NCI-H1417 (cell line): ENCODE measurements at regions not wholly inside any gene's neighbourhood (a gene's known extent, or its start where the extent isn't known, plus 50 kb on each side); places are given as distances from the start of the nearest gene placed in this dataset.

Experiments
- DNase-seq, 3 experiments: peaks; one replicate each; lab custom pipeline; 2025; lab: John Stamatoyannopoulos, UW

DNA sequence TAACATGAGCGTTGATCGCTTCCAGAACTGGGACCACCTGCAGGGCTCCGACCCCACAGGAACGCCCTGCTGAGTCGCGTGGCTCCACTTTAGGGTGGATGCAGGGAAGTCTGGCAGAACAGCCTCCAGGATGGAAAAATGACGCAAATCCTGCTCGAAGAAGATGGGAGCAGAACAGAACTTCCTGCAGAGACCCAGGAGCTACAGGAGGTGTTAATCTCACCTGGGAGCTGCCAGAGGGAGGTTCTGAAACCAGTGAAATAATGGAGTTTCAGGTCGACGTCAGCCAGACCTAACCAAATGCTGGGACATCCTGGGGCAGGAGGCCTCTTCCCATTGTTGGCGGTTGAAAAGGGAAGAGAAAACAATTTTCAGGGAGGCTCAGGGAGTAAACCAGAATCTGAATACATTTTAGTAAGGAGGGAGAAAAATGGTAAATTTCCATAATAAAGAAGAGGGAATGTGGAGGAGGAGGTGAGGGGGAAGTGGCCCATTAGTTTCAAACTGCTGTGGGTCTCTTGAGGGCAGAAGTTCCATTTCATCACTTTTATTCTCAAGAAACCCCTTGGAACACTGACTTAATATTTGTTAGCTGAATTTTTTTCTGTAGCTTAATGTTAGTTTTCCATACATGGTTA lies 558.4 kb upstream of the CDH4 start:
- DNase-seq, result no peak

DNA sequence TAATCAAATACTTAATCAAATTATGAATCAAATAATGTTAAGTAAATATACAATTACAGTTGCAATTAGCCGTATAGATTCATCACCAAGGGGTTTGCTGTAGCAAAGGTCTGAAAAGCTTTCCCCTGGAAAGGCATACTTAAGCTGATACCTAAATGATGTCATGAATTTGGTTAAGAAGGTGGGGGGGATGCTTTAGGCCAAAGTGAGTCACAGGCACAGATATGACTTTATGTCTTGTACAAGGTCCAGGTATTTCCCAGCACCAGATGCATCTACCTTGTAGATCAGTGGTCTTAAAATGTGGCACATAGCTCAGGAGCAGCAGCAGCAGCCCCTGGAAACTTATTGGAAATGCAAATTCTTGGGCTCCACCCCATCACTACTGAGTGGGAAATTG lies 557.3 kb upstream of the CDH4 start:
- DNase-seq, result peak in 1 of 3 experiments; percentile 14

GRCh38 chr20:60695226-60696000 lies 556.6 kb upstream of the CDH4 start:
- DNase-seq, result no peak

GRCh38 chr20:60697252-60697651 lies 554.8 kb upstream of the CDH4 start:
- DNase-seq, result no peak

GRCh38 chr20:60700728-60701127 lies 551.3 kb upstream of the CDH4 start:
- no peak for DNase-seq

GRCh38 chr20:60704147-60704546 lies 547.9 kb upstream of the CDH4 start:
- DNase-seq, result no peak

DNA sequence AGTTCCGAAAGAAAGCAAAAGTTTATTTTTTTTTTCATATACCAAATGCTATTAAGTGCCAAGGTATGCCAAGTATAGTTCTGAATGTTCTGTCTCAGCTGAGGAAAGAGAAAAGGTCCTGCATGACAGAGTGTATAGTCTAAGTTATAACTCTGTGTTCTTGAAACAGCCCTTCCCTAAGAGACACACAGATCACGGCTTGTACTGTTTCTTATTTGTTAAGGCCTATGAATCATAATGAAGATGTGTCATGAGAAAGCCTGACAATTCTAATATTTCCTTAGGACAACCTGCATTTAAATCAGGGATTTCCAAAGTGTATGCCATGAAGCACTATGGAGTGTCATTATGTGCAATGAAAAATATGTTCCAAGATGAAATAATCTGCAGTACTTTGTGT lies 538.7 kb upstream of the CDH4 start:
- DNase-seq, result no peak

- DNase-seq, result no peak
Measured at GRCh38 chr20:60715172-60715571, 536.9 kb upstream of the CDH4 start.

GRCh38 chr20:60718743-60719480 lies 533.1 kb upstream of the CDH4 start:
- peak; percentile 70 to 100 (median 83) for DNase-seq

GRCh38 chr20:60725311-60725906 lies 526.7 kb upstream of the CDH4 start:
- DNase-seq, result no peak

DNA sequence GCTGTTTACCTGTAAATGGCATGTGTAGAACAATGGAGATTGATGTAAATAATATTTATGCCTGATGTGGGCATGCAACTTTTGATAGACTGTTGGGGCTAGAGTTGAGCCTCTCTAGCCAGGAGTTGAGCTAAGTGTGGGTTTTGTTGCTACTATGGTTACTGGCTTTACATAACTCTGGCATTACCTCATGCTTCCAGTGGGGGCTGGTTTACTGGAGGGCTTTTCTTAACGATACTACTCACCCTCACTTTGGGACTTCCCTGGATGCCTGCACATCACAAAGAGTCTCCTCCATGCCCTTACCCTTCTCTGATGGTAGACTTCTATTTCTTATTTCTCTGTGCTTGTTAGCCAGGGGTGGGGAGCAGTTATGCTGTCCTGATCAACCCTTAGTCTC lies 524.6 kb upstream of the CDH4 start:
- no peak for DNase-seq

DNA sequence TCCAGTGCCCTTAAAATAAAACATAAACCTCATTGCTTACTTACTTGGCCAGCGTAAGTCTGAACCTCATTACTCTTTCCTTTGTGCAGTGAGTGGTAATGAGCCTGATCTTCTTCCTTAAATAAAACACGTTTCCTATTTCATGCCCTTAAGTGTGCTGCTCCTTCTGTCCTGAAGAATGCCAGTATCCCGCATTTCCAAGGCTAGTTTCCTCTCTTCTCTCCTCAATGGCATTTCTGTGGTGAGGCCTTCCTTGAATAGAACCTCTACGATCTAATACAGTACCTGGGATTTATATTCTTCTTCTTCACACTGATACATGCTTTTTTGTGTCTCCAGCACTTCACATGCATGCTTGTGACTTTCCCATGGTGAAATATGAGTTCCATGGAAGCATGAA lies 523.4 kb upstream of the CDH4 start:
- DNase-seq, result no peak

GRCh38 chr20:60729135-60729900 lies 522.7 kb upstream of the CDH4 start:
- no peak for DNase-seq

GRCh38 chr20:60732322-60732721 lies 519.7 kb upstream of the CDH4 start:
- no peak for DNase-seq

DNA sequence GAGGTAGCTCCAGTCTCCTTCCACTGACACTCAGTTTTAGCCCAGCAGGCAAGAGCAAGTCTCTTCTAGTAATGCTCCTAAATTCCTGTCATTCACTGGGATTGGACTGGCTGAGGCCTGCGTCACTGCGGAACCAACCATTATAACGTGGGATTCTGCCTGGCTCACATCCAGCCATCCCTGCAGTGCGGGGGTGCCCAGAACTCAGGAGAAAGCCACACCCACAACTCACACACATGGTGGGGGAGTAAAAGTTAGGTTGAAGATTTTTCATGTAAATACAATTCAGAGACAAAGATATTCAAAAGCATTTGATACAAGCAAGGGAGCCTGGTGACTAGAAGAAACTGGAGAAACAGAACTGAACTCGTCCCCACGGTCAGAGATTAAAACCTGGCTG lies 504.0 kb upstream of the CDH4 start:
- DNase-seq, result no peak

DNA sequence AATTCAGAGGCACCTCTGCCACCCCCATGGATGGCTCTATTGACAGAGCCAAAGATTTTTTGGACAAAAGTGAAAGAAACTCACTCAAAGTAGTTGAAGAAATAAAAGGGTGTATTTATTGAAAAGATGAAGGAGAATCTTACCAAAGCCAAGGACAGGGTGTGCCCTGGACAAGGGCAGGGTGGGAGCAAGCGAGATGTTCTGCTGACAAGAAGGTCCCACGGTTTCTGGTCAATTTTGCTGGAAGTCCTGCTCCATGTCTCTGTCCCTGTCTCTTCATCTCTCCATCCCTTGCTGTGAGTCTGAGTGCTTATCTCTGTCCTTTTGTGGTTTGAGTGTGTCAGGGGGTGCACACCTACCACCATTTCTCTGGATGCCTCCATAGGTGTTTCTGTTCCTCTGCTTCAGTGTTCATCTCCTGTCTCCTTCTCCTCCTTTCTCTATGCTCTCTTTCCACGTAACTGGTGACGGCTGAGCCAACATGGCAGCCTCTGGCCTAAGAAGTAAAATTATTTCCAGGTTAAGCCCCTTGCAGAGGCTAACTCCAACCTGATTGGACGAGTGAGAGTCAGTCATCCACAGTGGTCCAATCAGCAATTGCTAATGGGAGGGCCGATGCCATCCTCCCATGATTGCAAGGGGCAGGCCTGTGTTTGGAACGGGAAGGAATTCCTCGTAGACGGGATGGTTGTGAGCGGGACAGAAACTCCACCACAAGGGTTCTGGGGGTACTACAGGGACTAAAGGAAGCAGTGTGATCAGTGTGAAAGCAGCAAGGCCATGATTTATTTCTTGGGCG lies 502.1 kb upstream of the CDH4 start:
- no peak for DNase-seq

GRCh38 chr20:60750909-60751308 lies 501.2 kb upstream of the CDH4 start:
- DNase-seq, result no peak

DNA sequence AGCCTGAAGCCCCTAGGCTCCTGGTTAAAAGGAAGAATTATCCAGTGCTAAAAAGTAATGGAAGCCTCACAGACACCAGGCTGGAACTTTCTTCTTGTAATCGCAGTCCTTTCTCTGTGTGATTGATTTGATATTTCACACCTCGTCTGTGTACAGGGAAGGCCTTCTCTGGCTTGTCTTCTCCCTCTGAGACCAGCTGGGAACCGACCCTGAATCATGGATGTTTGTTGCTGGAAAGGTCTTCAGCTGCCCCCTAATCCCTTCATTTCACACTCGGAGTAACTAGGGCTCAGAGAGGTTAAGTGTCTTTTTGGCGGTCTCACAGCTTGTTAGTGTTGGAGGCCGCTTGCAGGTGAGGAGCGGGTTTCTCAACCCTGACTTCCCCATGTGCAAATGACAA lies 500.2 kb upstream of the CDH4 start:
- DNase-seq, result no peak

DNA sequence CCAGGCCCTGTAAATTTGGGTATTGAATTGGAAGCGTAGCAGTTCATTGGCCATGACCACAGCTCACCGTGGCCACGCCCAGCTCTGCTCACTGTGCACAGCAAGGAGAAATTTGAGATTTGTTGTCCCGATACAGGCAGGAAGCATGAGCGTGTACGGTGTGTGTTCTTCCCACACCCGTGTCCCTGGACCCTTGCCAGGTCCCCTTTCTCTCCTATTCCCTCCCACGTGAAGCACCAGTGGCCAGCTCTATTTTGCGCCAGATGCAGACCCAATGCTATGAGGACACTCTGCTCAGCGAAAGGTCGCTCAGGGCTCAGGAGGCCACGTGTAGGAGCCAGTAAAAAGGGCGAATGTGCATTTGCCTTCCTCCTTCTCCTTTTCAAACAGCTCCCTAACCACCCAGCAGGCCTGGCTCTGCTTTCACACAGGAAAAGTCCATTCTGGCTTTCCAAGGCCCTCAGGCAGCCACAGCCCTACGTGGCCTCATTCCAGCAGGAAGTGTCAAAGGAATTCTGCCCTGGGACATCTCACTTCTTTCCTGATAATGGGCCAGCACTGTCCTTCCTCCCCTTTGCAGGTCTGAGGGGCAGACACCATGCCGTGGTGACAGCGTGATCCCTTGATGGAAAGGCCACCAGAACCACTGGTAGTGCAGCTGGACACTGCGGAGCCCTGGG lies 499.2 kb upstream of the CDH4 start:
- DNase-seq, result peak in 1 of 3 experiments; percentile 47

GRCh38 chr20:60754856-60755255 lies 497.2 kb upstream of the CDH4 start:
- no peak for DNase-seq
